Ectodermal cell (in vitro differentiated cells): ENCODE measurements at regions not wholly inside any gene's neighbourhood (a gene's known extent, or its start where the extent isn't known, plus 50 kb on each side); places are given as distances from the start of the nearest gene placed in this dataset.

Experiments
- H3K27ac ChIP-seq: 2 replicates; pipeline ENCODE4 v1.7.0; 2013; ENCODE audit warnings: mild to moderate bottlenecking, low read depth, low read length; ENCODE audit not compliant: insufficient read depth, poor library complexity, severe bottlenecking
- H3K27me3 ChIP-seq: 2 replicates; pipeline ENCODE4 v1.7.0; 2013; ENCODE audit warnings: mild to moderate bottlenecking, low read length; ENCODE audit not compliant: insufficient read depth, control insufficient read depth, poor library complexity, severe bottlenecking
- H3K36me3 ChIP-seq: one replicate; pipeline ENCODE4 v1.7.0; 2013; ENCODE audit warnings: low read length; ENCODE audit not compliant: control insufficient read depth, insufficient read depth
- H3K4me1 ChIP-seq: one replicate; pipeline ENCODE4 v1.7.0; 2013; ENCODE audit warnings: low read length; ENCODE audit not compliant: control insufficient read depth, insufficient read depth
- H3K4me3 ChIP-seq: 2 replicates; pipeline ENCODE4 v1.7.0; 2013; ENCODE audit warnings: low read depth, low read length, control low read depth; ENCODE audit not compliant: insufficient read depth
- H3K9me3 ChIP-seq: 2 replicates; pipeline ENCODE4 v1.7.0; 2013; ENCODE audit warnings: mild to moderate bottlenecking, low read length, moderate library complexity; ENCODE audit not compliant: control insufficient read depth
- WGBS, 2 experiments: methylation state at CpG; one replicate each; pipeline ENCODE4 v1.1.7; 2013; ENCODE audit warnings: missing lambda C conversion rate in 2 of 2; 5-methylcytosine and 5-hydroxymethylcytosine counted together

- no CpG with 5 or more reads among the region's 12 CpGs for WGBS, 2 experiments
- no peaks in the 10 kb centered on the region for H3K36me3 ChIP-seq
Measured at GRCh38 chrX:40962793-40963407, 122.3 kb upstream of the USP9X start.

GRCh38 chrX:40964008-40964407 lies 121.2 kb upstream of the USP9X start:
- 88 to 100% methylated on average over 1 of the region's 1 CpG for WGBS, 2 experiments
- Histone ChIP-seq H3K4me3 (no peak overlapping the region), H3K36me3 (no peaks in the 10 kb centered on the region), H3K27me3 (no peaks in the 10 kb centered on the region), H3K27ac (no peak overlapping the region), H3K9me3 (no peaks in the 10 kb centered on the region), H3K4me1 (no peaks in the 10 kb centered on the region)

More at GRCh38 chrX:40962793-40963407, 122.3 kb upstream of the USP9X start:
- H3K9me3 ChIP-seq = no peaks in the 10 kb centered on the region
- no peaks in the 10 kb centered on the region for H3K27me3 ChIP-seq
- H3K4me1 ChIP-seq = no peaks in the 10 kb centered on the region
- H3K27ac ChIP-seq = no peak overlapping the region
- no peak overlapping the region for H3K4me3 ChIP-seq

- H3K27me3 ChIP-seq = no peaks in the 10 kb centered on the region
- H3K9me3 ChIP-seq = no peaks in the 10 kb centered on the region
- H3K4me1 ChIP-seq = no peaks in the 10 kb centered on the region
- H3K27ac ChIP-seq = no peak overlapping the region
- WGBS, 2 experiments = 96 to 100% methylated on average over 1 to 3 of the region's 4 CpGs
- no peak overlapping the region for H3K4me3 ChIP-seq
- no peaks in the 10 kb centered on the region for H3K36me3 ChIP-seq
Measured at GRCh38 chrX:40964633-40965586, 120.3 kb upstream of the USP9X start.

- H3K27ac ChIP-seq = no peak overlapping the region
- no peaks in the 10 kb centered on the region for H3K9me3 ChIP-seq
- no peaks in the 10 kb centered on the region for H3K27me3 ChIP-seq
- H3K4me3 ChIP-seq = no peak overlapping the region
- 93 to 96% methylated on average over 6 of the region's 6 CpGs for WGBS, 2 experiments
- no peaks in the 10 kb centered on the region for H3K36me3 ChIP-seq
- no peaks in the 10 kb centered on the region for H3K4me1 ChIP-seq
Measured at GRCh38 chrX:40966213-40966820, 118.9 kb upstream of the USP9X start.

GRCh38 chrX:40968180-40968579 lies 117.1 kb upstream of the USP9X start:
- no peaks in the 10 kb centered on the region for H3K36me3 ChIP-seq
- 94 to 96% methylated on average over 5 to 7 of the region's 7 CpGs for WGBS, 2 experiments
- no peaks in the 10 kb centered on the region for H3K27me3 ChIP-seq
- H3K4me3 ChIP-seq = no peak overlapping the region
- H3K9me3 ChIP-seq = no peaks in the 10 kb centered on the region
- H3K4me1 ChIP-seq = no peaks in the 10 kb centered on the region
- H3K27ac ChIP-seq = no peak overlapping the region

- WGBS, 2 experiments = 25 to 47% methylated on average over 1 of the region's 1 CpG
- Histone ChIP-seq H3K27ac (no peak overlapping the region), H3K9me3 (no peaks in the 10 kb centered on the region), H3K27me3 (no peaks in the 10 kb centered on the region), H3K4me1 (no peaks in the 10 kb centered on the region), H3K36me3 (no peaks in the 10 kb centered on the region), H3K4me3 (no peak overlapping the region)
Measured at GRCh38 chrX:40971736-40972135, 113.5 kb upstream of the USP9X start.

- WGBS, 2 experiments = 84 to 91% methylated on average over 3 of the region's 3 CpGs
- H3K36me3 ChIP-seq = no peaks in the 10 kb centered on the region
Measured at GRCh38 chrX:40973619-40974018, 111.6 kb upstream of the USP9X start.

GRCh38 chrX:40975951-40976350 lies 109.3 kb upstream of the USP9X start:
- 84 to 91% methylated on average over 2 to 3 of the region's 3 CpGs for WGBS, 2 experiments

More at GRCh38 chrX:40973619-40974018, 111.6 kb upstream of the USP9X start:
- Histone ChIP-seq H3K4me1 (no peaks in the 10 kb centered on the region), H3K4me3 (no peak overlapping the region), H3K9me3 (no peaks in the 10 kb centered on the region), H3K27ac (no peak overlapping the region), H3K27me3 (no peaks in the 10 kb centered on the region)

GRCh38 chrX:40976981-40977380 lies 108.3 kb upstream of the USP9X start:
- Histone ChIP-seq H3K9me3 (no peaks in the 10 kb centered on the region), H3K4me1 (no peaks in the 10 kb centered on the region), H3K27me3 (no peaks in the 10 kb centered on the region), H3K4me3 (no peak overlapping the region), H3K36me3 (no peaks in the 10 kb centered on the region), H3K27ac (no peak overlapping the region)
- WGBS, 2 experiments = 88 to 96% methylated on average over 1 of the region's 1 CpG

More at GRCh38 chrX:40975951-40976350, 109.3 kb upstream of the USP9X start:
- H3K36me3 ChIP-seq = no peaks in the 10 kb centered on the region
- no peak overlapping the region for H3K4me3 ChIP-seq
- no peaks in the 10 kb centered on the region for H3K4me1 ChIP-seq
- H3K9me3 ChIP-seq = no peaks in the 10 kb centered on the region
- H3K27ac ChIP-seq = no peak overlapping the region
- H3K27me3 ChIP-seq = no peaks in the 10 kb centered on the region

GRCh38 chrX:40984962-40985361 lies 100.3 kb upstream of the USP9X start:
- Histone ChIP-seq H3K4me3 (no peak overlapping the region), H3K9me3 (no peaks in the 10 kb centered on the region), H3K27me3 (no peaks in the 10 kb centered on the region), H3K27ac (no peak overlapping the region), H3K4me1 (no peaks in the 10 kb centered on the region), H3K36me3 (no peaks in the 10 kb centered on the region)
- WGBS, 2 experiments = 98 to 100% methylated on average over 2 to 4 of the region's 4 CpGs
